IPS-NIHi7 (cell line): ENCODE measurements at regions not wholly inside any gene's neighbourhood (a gene's known extent, or its start where the extent isn't known, plus 50 kb on each side); places are given as distances from the start of the nearest gene placed in this dataset.

Experiments
- DNase-seq: peaks from one replicate; pipeline ENCODE4 v3.0.0; 2012; ENCODE audit warnings: mixed read lengths; ENCODE audit errors: extremely low spot score

DNA sequence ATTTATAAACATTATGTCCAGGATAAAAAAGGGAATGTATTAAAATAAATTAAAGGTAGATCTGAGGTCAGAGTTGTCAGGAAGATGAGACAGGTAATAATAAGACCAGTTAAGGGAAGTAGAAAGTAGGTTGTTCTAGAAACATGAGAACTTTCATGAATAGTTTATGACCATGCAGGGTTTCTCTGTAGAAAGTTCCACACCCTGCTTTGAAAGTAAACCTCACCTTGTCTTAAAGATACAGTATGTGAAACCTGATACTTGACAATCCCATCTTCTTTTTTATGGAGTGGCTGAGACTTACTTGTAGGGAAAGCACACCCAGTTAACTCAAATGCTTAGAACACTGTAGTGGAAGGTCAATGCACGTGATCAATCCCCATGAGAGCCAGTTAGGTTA is 260.6 kb upstream of the ZNF462 start:
- DNase-seq, result no peak

DNA sequence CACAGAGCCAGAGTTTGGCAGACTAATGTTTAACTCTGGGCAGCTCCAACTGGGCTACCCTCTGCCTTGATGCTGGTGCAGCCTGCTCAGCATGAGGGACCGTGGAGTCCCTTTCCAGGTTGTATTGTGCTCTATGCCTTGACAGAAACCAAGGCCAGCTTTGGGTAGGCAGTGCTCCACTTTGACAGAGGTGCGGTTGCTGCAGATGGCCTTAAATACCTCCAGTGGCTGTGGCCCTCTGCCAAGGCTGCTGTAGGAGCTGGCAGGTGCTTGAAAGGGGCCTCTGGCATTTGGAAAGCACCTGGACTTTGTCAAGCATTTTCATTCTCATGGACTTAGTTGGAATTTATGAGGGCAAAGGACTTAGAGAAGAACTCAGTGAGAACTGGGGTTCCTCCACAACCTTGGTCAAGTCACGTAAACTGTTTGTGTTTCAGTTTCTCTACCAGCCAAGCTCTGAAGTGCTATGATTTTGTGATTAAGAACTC is 249.7 kb upstream of the ZNF462 start:
- DNase-seq, result no peak

DNA sequence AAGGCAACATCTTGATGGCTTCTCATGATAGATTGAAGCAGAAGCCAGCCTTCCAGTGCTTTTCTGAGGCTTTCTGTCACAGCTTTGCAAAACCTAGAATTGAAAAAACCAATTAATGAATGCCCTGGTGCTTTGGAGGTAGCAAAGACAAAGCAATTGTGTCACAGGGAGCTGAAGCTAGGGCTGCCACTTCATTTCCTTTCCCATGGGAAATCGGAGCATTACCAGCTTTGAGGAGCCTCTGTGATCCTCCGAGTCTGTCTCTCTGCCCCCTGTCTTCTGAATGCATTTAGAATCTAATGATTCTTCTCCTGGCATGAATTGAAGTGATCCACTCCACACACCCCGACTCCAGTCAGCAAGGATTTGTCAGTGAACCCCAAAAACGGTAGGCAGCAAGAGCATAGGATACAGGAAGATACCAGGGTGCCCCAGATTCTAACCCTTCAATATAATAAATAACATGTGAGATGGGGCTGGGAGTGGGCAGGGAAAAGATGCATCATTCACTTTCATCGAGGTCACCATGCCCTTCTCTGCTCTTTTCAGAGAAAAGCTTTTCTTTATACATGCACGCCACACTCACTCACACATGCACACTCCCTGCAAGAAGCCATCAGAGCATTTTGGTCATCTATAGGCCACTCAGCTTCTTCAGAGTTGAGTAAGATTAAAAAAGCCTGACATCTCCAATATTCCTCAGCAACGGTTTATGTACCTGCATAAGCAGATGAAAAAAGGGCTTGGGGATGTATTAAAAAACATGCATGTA is 247.7 kb upstream of the ZNF462 start:
- no peak for DNase-seq

DNA sequence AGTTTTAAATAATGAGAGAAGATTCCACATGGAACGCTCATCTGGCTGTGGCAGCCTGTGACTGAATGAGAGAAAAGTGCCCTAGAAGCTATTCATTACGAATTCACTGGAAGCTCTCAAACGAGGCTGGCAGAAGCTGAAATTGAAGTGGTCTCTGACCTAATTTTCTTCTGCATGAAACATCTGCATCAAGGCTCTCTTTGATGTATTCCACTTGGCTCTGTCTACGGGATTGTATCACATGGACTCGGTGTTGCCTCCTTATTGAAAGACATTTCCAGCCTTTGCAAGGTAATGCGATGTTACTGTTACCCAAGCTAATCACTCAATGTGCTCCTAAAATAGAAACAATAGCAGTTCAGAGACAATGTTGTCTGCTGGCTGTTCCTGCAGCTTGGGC is 246.9 kb upstream of the ZNF462 start:
- no peak for DNase-seq

DNA sequence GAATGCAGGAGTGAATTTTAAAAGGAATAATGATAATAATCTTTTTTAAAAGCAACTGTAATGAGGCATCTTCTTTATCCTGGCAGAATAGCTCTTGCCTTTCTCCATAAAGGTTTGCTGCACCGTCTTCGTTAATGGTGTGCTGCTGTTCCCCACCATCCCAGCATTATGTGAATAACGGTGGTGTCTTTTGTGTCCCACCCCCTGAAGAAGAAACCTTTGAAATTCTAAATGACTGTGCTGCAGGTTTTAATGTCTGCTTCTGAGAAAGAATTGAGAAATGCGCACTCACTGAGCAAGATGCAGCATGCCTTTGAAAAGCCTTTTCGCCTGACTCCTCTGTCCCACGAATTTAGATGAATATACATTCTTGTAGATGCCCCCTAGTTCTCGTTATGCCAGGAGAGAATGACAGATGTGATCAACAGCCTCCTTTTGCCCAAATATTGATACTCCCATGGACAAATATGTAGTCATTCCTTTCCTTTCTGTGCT is 246.1 kb upstream of the ZNF462 start:
- DNase-seq, result no peak

DNA sequence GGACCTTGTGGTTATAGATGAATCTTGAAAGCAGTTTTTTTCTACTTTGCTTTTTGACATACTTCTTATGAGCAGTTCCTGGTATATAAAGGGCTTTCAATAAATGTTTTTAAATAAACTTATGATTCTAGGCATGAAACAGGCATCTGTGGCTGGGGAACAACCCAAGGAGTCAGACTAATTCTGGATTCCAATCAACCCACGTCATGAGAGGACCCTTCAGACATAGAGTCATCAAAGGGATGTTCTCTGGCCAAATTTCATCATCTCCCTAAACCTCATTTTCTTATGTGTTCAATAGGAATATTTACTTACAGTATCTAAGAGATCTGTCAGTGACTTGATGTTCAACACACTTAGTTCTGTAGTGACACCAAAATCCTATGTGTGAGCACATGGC is 243.8 kb upstream of the ZNF462 start:
- DNase-seq, result no peak

DNA sequence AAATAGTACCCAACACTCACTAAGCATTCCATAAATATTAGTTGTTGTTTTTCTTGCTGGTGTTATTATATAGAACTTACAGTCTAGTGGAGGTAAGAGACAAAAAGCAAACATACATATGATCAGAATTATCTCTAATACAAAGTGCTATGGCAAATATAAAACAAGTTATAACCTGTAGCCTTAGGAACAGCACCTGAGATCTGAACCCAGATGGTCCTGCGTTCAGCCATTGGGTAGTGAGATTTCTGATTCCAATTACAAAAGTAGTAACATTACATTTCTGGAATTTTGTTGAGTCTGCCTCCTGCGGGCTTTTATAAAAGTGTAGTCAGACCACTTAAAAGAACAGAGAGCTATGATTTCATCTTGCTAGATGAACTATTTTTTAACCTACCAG is 242.9 kb upstream of the ZNF462 start:
- DNase-seq, result no peak

DNA sequence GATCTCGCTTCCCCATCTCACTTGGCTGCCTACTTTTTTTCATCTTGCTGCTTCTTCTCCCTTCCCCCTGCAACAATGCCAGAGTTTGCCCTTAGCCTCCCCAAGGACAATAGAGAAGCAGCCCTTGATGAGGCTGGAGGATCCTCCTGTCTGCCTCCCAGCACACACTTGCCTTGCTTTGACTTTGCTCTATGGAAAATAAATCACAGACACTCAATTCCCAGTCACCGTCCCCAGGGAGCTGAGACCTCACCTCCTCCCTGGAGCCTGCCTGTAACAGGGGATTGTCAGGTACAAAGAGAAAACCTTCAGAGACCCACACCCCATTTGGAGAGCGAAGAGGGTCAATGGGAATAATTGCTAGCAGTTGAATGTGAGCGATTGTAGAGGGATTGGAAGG is 242.1 kb upstream of the ZNF462 start:
- DNase-seq, result no peak

DNA sequence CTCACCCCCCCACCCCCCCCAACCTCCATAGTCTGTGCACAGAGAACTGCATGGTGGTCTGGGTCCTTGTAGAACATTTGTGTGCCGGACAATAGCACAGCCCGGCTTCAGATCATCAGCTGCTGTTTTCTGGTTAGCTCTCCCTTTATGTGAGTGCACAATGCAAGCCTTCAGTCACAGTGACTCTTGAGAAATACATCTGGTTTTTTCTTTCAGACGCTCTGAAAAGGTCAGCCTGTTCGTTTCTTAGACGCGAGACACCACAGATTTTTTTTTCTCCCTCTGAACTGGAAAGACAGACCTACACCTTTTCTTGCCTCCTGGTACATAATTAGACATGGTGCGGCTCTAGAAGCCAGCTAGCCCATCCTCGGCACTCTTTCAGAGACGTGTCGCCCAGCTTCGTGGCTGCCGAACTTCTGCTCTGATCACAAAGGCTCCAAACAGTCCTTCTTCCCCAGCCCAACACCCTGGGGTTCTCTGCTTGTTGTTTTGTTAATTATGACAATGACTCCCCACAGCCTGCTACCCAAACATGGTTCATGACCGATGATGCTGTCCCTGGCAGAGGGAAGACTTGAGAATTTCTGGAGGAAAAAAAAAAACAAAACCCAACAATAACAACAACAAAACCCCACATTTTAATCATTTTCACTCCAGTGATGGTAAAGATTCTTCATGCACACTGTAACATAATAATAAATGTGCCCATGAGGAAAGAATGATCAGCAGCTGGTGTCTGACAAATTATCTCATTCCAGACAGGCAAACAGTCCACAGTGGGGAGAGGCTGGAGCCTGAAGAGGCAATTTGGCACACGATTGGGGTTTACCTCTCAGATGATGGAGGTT is 241.4 kb upstream of the ZNF462 start:
- peak; percentile 29 for DNase-seq

DNA sequence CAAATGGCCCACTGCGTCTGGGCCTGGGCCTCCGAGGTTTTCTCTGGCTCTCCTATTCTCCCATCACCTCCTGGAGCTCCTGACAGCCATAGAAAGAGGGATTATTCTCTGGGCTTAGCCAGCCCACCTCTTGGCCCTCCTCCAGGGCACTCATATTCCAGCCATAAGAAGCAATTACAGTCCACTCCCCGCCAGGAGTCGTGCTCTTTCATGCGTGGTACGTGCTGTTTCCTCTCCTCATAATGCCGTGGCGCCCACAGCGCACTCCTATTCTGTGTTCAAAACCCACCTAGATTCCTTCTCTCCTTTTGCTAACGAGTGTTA is 240.8 kb upstream of the ZNF462 start:
- DNase-seq, result no peak

DNA sequence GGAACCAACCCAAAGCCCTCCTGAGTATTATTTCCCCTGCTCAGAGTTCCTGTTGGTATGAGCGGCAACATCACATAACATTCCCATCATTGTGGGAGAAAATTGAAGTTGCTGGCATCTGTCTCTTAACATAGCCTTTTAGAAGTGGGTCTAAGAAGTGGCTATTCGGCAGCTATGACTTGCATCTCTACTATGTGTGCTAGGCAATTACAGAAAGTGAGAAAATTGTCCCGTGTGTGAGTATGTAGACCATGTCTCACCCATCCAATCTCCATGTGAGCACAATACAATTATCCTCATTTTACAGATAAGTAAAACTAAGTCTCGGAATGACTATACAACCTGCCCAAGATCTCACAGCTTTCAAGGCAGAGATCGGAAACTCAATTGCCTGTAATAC is 239.4 kb upstream of the ZNF462 start:
- no peak for DNase-seq

DNA sequence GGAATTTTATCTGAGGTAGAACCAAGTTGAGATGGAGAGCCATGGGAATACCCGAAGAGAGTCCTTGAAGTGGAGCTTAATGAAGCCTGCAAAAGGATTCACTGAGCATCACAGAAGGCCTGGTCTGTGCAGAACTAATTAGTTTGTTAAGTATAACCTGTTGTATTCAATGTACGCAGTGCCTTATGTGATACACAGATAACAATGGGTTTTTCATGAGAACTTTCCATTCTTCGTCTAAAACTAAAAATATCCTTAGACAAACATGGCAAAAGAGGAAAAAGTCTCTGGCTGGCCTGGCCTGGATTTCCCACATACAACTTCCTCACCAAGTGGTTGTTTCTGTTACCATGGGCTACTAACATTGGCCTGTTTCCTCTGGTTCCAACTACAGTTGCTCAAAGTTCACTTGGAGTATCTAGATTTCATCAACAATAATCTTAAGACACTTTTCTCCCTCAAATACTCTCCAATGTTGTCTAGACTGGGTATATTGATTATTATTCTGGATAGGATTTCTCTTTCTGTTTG is 237.6 kb upstream of the ZNF462 start:
- no peak for DNase-seq

DNA sequence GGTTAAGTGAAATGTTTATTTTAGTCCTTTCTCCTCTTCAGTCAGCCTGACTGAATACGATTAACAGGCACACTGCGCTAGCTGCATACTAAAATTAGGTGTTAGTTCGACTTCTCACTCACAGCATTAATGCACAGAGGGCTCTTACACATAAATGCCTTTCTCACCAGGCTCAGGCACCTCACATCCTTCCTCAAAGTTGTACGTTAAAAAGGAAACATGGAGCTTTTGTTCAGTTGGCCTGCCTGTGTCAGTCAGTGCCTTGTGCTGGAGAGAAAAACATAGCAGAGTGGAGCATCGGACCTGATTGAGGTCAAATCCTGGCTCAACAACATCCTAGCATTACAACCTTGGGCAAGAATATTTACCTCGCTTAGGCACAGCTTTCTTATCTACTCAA is 236.0 kb upstream of the ZNF462 start:
- DNase-seq, result no peak

DNA sequence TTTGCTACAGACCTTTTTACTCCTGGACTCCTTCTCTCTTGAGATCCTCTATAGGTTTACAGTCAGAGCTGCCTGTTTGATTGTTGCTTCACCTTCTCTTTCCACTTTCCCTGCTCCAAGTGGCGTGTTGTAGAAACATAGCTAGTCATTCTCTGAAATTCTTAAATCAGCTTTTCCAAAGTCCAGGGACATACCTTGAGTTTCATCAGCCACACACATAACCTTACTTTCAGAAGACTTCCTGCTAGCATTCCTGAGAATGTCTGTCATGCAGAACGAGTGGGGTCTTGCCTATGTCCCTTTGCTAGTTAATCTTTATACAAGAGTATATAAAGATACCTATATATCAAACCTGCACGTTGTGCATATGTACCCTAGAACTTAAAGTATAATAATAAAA is 230.3 kb upstream of the ZNF462 start:
- DNase-seq, result no peak

DNA sequence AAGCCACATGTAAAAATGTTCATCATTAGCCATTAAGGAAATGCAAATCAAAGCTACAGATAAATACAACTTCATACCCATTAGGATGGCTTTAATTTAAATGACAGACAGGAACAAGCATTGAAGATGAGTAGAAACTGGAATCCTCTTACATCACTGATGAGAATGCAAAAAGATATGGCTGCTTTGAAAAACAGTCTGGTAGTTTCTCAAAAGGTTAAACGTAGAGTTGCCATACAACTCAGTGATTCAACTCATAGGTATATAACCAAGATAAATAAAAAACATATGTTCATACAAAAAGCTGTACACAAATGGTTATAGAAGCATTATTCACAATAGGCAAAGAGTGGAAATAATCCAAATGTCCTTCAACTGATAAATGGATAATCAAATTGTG is 228.8 kb upstream of the ZNF462 start:
- no peak for DNase-seq

DNA sequence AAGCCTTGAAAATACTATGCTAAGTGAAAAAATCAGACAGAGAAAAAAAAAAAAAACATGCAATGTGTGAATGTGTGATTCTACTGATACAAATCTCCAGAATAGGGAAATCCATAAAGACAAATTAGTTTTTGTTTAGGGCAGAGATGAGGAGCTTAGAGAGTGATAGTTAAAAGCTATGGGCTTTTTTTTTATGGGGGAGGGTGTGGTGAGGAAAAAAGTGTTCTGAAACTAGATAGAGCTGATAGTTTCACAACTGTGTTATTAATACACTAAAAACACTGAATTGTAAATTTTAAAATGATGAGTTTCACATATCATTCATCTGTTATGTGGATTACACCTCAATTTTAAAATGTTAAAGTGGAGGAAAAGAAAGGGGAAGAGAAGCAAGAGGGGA is 228.3 kb upstream of the ZNF462 start:
- no peak for DNase-seq

DNA sequence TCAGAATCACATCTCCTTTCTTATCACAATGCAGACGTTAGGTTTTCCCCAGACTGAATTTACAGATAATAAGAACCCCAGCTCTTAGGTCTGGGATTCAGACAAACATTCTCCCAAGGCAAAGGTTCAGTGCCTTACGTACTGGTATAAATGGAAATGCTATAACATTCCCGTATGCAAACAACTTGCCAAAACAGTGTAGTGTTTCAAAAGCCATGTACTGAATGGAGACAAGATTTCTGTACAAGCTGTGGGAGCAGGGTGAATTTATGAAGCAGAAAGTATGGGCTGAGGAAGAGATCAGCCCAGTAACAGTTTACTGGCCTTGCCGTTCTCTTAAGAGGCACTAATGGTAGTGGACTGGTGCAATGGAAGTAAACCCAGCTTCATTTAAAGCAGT is 225.5 kb upstream of the ZNF462 start:
- DNase-seq, result no peak

DNA sequence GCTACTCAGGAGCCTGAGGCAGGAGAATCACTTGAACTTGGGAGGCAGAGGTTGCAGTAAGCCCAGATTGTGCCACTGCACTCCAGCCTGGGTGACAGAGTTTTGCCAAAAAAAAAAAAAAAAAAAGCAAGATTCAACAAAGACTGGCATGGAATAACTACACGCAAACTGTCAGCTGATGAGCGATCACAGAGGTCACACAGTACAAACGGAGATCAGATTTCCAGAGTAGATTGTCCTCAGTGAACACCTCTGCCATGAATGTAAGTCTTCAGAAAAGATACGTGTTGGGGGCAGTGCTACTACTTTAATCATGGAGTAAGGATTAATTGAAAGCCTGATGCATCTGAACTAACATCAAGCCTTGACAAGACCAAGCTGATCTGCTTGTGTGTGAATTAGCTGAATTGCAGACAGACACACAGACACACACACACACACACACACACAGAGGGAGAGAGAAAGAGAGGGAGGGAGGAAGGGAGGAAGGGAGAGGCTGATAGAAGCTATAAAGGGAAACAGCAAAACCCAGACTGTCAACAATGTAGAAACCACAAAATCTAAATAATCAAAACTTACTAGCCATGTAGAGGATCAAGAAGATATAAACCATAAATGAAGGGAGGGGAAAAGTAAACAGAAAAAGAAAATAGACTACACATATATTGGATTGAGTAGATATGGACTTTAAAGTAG is 222.9 kb upstream of the ZNF462 start:
- no peak for DNase-seq

DNA sequence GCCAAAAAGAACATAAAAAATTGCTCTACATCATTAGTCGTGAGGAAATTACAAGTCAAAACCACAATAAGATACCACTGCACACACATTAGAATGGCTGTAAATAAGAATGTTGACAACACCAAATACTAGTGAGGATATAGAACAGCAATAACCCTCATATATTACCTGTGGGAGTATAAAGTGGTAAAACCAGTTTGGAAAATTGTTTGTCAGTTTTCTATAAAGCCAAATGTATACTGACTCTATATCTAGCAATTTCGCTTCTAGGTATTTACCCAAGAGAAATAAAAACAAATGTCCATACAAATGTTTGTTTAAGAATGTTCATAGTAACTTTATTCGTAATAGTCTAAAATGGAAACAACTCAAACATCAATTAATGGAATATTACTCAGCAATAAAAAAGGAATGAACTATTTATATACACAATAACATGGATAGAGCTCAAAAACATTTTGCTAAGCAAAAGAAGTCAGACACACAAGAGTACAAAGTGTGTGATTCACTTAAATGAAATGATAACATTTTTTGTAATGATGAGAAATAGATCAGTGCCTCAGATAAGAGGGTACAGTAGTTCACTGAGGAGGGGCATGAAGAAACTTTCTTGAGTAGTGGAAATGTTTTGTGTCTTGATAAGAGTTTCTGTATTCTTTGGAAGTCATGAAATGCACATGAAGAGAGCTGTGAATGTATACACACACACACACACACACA is 219.6 kb upstream of the ZNF462 start:
- no peak for DNase-seq

DNA sequence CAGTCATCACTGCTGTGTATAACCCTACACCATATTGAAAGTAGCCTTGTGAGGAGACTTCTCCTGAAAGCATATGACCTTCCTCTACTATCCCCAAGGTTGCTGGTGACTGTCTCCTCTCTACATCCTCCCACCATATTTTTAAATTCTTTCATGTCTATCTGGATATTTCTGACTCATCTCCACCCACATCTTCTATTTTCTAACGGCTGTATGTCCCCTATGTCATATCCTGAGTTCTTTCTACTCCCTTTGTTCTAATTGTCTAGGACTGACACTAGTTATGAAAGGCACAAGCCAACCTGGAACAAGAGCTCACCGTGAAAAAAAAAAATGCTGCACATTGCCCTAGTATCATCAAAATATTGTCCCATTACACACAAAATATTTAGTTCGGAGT is 218.3 kb upstream of the ZNF462 start:
- DNase-seq, result no peak

DNA sequence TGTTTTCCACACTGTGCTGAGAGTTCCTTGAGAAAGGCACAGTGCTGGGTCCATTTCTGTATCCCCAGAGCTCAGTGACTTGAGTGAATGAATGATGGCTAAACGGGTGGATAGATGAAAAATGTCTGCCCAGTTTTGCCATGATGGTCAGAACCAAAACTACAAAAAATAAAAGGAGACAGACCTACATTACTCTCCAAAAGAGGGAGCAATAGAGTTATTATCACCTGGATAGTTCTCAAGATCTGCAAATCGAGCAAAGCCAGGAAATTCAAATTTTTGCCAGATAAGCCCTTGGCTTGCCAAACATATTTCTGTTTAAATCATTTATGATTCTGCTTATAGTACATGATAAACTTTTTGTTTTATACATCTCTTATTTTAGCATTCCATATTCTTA is 214.2 kb upstream of the ZNF462 start:
- DNase-seq, result no peak

DNA sequence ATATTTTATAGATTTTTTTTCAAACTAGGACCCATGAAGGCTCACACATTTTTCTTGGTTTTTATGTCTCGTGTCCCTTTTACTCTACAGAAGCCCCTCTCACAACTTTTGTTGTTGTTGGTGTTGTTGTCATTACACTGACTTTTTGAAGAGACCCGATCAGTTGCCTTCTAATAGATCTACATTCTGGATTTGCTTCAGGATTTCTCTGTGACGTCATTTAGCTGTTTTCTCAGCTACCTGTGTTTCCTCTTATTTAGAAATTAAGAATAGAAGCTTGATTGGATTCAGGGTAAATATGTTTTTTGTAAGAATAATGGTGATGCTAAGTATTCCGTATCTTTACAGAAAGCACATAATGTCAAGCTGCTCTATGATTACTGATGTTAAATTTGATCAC is 213.3 kb upstream of the ZNF462 start:
- no peak for DNase-seq
